ENCODE measurements at regions not wholly inside any gene's neighbourhood (a gene's known extent, or its start where the extent isn't known, plus 50 kb on each side); places are given as distances from the start of the nearest gene placed in this dataset.
"Not testable (repeated sequence)": the region's sequence is repeated elsewhere in the genome, so short reads cannot be mapped to it uniquely, and the experiment has no call there.

DNA sequence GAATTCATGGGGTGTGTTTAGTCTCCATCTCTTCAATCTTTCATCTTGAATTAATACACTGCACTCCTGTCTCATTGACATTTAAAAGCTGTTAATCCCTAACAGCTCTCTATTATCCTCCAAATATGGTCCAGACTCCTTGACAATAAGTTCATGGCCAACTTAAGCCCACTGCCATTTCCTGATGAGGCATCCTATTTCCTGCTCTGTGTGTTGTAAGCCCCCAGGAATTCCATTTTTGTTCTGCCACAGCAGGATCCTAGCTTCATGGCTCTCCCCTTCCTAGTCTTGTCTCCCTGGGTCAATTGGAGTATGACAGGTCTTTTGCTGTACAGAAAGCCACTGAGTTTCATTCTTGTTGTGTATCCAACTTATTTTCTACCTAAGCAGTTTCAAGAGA, 218.8 kb downstream of the OTUD1 start:
- H3K36me3 ChIP-seq (ENCODE audit: control insufficient read depth, insufficient read depth, low read length), result no peaks in the 10 kb centered on the region
- intact Hi-C loops (cut with micrococcal nuclease; ENCODE audit: unreplicated experiment), result loop anchor here (2.0 kb wide), 1 partner anchor 499 kb away; no protein-coding TSS in a partner anchor
- H3K27me3 ChIP-seq (replicated peaks; ENCODE audit: control insufficient read depth, insufficient read depth, low read length), result no peaks in the 10 kb centered on the region
- POLR2A ChIA-PET, result no interaction called here
- Mint-ChIP-seq H3K27ac (ENCODE audit: unreplicated experiment) (no peak overlapping the region), H3K4me3 (ENCODE audit: unreplicated experiment) (no peak overlapping the region), H3K27me3 (ENCODE audit: insufficient read depth, unreplicated experiment) (peaks cover 9% of the 10 kb centered on the region), H3K36me3 (ENCODE audit: insufficient read depth, unreplicated experiment) (no peaks in the 10 kb centered on the region), H3K9me3 (ENCODE audit: unreplicated experiment) (no peaks in the 10 kb centered on the region), H3K4me1 (ENCODE audit: low read depth, unreplicated experiment) (no peaks in the 10 kb centered on the region)
- no peaks in the 10 kb centered on the region for H3K4me1 ChIP-seq
- H3K4me3 ChIP-seq (ENCODE audit: low read depth, low read length), result no peak overlapping the region
- BruUV-seq (replicated peaks), result no TSS peak
- TF ChIP-seq, protein P1, sequence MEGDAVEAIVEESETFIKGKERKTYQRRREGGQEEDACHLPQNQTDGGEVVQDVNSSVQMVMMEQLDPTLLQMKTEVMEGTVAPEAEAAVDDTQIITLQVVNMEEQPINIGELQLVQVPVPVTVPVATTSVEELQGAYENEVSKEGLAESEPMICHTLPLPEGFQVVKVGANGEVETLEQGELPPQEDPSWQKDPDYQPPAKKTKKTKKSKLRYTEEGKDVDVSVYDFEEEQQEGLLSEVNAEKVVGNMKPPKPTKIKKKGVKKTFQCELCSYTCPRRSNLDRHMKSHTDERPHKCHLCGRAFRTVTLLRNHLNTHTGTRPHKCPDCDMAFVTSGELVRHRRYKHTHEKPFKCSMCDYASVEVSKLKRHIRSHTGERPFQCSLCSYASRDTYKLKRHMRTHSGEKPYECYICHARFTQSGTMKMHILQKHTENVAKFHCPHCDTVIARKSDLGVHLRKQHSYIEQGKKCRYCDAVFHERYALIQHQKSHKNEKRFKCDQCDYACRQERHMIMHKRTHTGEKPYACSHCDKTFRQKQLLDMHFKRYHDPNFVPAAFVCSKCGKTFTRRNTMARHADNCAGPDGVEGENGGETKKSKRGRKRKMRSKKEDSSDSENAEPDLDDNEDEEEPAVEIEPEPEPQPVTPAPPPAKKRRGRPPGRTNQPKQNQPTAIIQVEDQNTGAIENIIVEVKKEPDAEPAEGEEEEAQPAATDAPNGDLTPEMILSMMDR (IDR thresholded peaks at IDR 0.05; ENCODE audit: insufficient read depth in 1 of 2, low read depth in 1 of 2, low read length in 1 of 2, severe bottlenecking in 1 of 2, unreplicated experiment in 1 of 2), result no peak
- DNase-seq, result no peak
- H3K9me3 ChIP-seq, result no peaks in the 10 kb centered on the region
- CTCF ChIA-PET, result interaction anchor here (1.1 kb wide), 1 partner anchor 343 kb away, joined by 3 read pairs; no protein-coding TSS in a partner anchor

DNA sequence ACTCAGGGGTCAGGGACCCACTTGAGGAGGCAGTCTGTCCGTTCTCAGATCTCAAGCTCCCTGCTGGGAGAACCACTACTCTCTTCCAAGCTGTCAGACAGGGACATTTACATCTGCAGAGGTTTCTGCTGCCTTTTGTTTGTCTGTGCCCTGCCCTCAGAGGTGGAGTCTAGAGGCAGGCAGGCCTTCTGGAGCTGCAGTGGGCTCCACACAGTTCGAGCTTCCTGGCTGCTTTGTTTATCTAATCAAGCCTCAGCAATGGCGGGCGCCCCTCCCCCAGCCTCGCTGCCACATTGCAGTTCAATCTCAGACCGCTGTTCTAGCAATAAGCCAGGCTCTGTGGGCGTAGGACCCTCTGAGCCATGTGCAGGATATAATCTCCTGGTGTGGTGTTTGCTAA, 233.0 kb downstream of the OTUD1 start:
- H3K36me3 ChIP-seq (ENCODE audit: control insufficient read depth, insufficient read depth, low read length); H3K36me3 Mint-ChIP-seq (ENCODE audit: insufficient read depth, unreplicated experiment); H3K9me3 ChIP-seq; H3K4me3 ChIP-seq (ENCODE audit: low read depth, low read length); H3K4me1 Mint-ChIP-seq (ENCODE audit: low read depth, unreplicated experiment); H3K9me3 Mint-ChIP-seq (ENCODE audit: unreplicated experiment); BruUV-seq (replicated peaks); DNase-seq; CTCF ChIA-PET; intact Hi-C loops (cut with micrococcal nuclease; ENCODE audit: unreplicated experiment); H3K27ac Mint-ChIP-seq (ENCODE audit: unreplicated experiment); H3K27me3 ChIP-seq (replicated peaks; ENCODE audit: control insufficient read depth, insufficient read depth, low read length); H3K4me3 Mint-ChIP-seq (ENCODE audit: unreplicated experiment); H3K4me1 ChIP-seq; POLR2A ChIA-PET: not testable (repeated sequence)
- H3K27me3 Mint-ChIP-seq (ENCODE audit: insufficient read depth, unreplicated experiment), result peaks cover 23% of the 10 kb centered on the region

DNA sequence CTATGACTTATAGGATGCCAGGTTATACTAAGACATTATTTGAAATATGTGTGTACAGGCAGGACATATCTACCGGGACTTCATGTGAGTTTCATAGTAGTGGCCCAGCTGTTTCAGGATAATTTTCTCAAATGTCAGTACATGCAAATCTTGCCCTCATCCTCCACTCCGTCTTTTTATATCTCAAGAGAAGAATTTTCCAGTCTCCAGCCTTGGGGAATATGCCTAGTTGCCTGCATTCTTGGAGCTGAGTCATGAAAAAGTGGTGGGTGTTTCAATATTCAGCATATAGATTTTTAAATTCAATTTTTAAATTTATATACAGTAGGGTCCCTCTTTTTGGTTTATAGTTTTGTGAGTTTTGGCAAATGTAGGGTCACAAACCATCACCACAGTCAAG, 236.7 kb downstream of the OTUD1 start:
- no TSS peak for BruUV-seq (replicated peaks)
- Mint-ChIP-seq H3K4me1 (ENCODE audit: low read depth, unreplicated experiment) (no peaks in the 10 kb centered on the region), H3K27ac (ENCODE audit: unreplicated experiment) (no peak overlapping the region), H3K27me3 (ENCODE audit: insufficient read depth, unreplicated experiment) (peaks cover 20% of the 10 kb centered on the region), H3K9me3 (ENCODE audit: unreplicated experiment) (no peaks in the 10 kb centered on the region), H3K4me3 (ENCODE audit: unreplicated experiment) (no peak overlapping the region), H3K36me3 (ENCODE audit: insufficient read depth, unreplicated experiment) (no peaks in the 10 kb centered on the region)
- POLR2A ChIA-PET, result no interaction called here
- Histone ChIP-seq H3K4me3 (ENCODE audit: low read depth, low read length) (no peak overlapping the region), H3K36me3 (ENCODE audit: control insufficient read depth, insufficient read depth, low read length) (no peaks in the 10 kb centered on the region), H3K27me3 (replicated peaks; ENCODE audit: control insufficient read depth, insufficient read depth, low read length) (no peaks in the 10 kb centered on the region), H3K4me1 (no peaks in the 10 kb centered on the region), H3K9me3 (0 out of 2 replicates have a peak, but pooled peaks cover 2% of the 10 kb centered on the region)
- TF ChIP-seq, protein P1 (IDR thresholded peaks at IDR 0.05; ENCODE audit: insufficient read depth in 1 of 2, low read depth in 1 of 2, low read length in 1 of 2, severe bottlenecking in 1 of 2, unreplicated experiment in 1 of 2), result no peak
- no peak for DNase-seq
- intact Hi-C loops (cut with micrococcal nuclease; ENCODE audit: unreplicated experiment), result no loop called here
- CTCF ChIA-PET, result no interaction called here

DNA sequence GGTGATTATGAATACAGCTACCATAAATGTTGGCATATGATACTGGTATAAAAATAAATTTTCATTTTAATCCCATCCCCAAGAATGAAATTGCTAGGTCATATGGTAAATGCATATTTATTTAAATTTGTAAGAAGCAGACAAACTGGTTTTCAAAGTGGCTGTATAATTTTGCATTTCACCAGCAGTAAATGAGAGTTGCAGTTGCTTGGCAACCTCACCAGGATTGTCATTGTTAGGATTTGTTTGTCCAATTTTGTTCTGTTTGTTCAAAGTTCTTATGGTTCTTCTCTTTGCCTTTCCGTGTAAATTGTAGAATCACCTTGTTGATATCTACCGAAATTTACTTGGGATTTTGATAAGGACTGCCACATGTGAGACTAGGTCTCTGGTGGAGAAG, 237.4 kb downstream of the OTUD1 start:
- Histone ChIP-seq H3K9me3 (0 out of 2 replicates have a peak, but pooled peaks cover 2% of the 10 kb centered on the region), H3K27me3 (replicated peaks; ENCODE audit: control insufficient read depth, insufficient read depth, low read length) (no peaks in the 10 kb centered on the region), H3K4me3 (ENCODE audit: low read depth, low read length) (no peak overlapping the region), H3K4me1 (no peaks in the 10 kb centered on the region), H3K36me3 (ENCODE audit: control insufficient read depth, insufficient read depth, low read length) (no peaks in the 10 kb centered on the region)
- Mint-ChIP-seq H3K4me1 (ENCODE audit: low read depth, unreplicated experiment) (no peaks in the 10 kb centered on the region), H3K9me3 (ENCODE audit: unreplicated experiment) (no peaks in the 10 kb centered on the region), H3K36me3 (ENCODE audit: insufficient read depth, unreplicated experiment) (no peaks in the 10 kb centered on the region), H3K27ac (ENCODE audit: unreplicated experiment) (no peak overlapping the region), H3K4me3 (ENCODE audit: unreplicated experiment) (no peak overlapping the region), H3K27me3 (ENCODE audit: insufficient read depth, unreplicated experiment) (peaks cover 15% of the 10 kb centered on the region)
- no peak for DNase-seq
- no TSS peak for BruUV-seq (replicated peaks)
- intact Hi-C loops (cut with micrococcal nuclease; ENCODE audit: unreplicated experiment), result no loop called here
- ChIA-PET POLR2A (no interaction called here), CTCF (no interaction called here)
- TF ChIP-seq, protein P1 (IDR thresholded peaks at IDR 0.05; ENCODE audit: insufficient read depth in 1 of 2, low read depth in 1 of 2, low read length in 1 of 2, severe bottlenecking in 1 of 2, unreplicated experiment in 1 of 2), result no peak

All from Caco-2 (cell line).